IPS DF 6.9 (cell line): ENCODE measurements at regions not wholly inside any gene's neighbourhood (a gene's known extent, or its start where the extent isn't known, plus 50 kb on each side); places are given as distances from the start of the nearest gene placed in this dataset.
"Not testable (repeated sequence)": the region's sequence is repeated elsewhere in the genome, so short reads cannot be mapped to it uniquely, and the experiment has no call there.

Source experiments
- DNase-seq: peaks from one replicate; pipeline ENCODE4 v3.0.0-alpha.2; 2013; ENCODE audit warnings: low read depth, low spot score
- H3K27ac ChIP-seq: one replicate; pipeline ENCODE4 v1.5.1; 2013; ENCODE audit warnings: low read length, control low read depth
- H3K27me3 ChIP-seq: 2 replicates; pipeline ENCODE4 v1.6.1; 2013; ENCODE audit warnings: mild to moderate bottlenecking, low read length; ENCODE audit not compliant: control insufficient read depth, insufficient read depth
- H3K36me3 ChIP-seq: 2 replicates; pipeline ENCODE4 v1.6.1; 2013; ENCODE audit warnings: low read length; ENCODE audit not compliant: control insufficient read depth, insufficient read depth
- H3K4me1 ChIP-seq: 2 replicates; pipeline ENCODE4 v1.6.1; 2013; ENCODE audit warnings: low read length; ENCODE audit not compliant: control insufficient read depth, insufficient read depth
- H3K4me3 ChIP-seq: 2 replicates; pipeline ENCODE4 v1.5.1; 2013; ENCODE audit warnings: mild to moderate bottlenecking, low read length
- H3K9me3 ChIP-seq: 2 replicates; pipeline ENCODE4 v1.6.1; 2013; ENCODE audit warnings: low read length, inconsistent platforms; ENCODE audit not compliant: control insufficient read depth, insufficient read depth
- WGBS: extraction: QIAGEN DNeasy Blood & Tissue Kit; methylation state at CpG from one replicate; pipeline ENCODE4 v1.1.7; 2013; ENCODE audit warnings: mixed read lengths, missing lambda C conversion rate; ENCODE audit not compliant: insufficient read length, insufficient coverage; 5-methylcytosine and 5-hydroxymethylcytosine counted together

- not testable (repeated sequence) for H3K36me3 ChIP-seq, H3K27me3 ChIP-seq, H3K27ac ChIP-seq, H3K4me3 ChIP-seq, H3K4me1 ChIP-seq, DNase-seq
- peaks cover 15% of the 10 kb centered on the region for H3K9me3 ChIP-seq
- WGBS = no CpG with 5 or more reads among the region's 11 CpGs
Measured at GRCh38 chr14:105762262-105762661, 235.9 kb downstream of the TMEM121 start.

GRCh38 chr14:105764254-105764901, 238.0 kb downstream of the TMEM121 start:
- peaks cover 18% of the 10 kb centered on the region for H3K9me3 ChIP-seq
- H3K27ac ChIP-seq, H3K36me3 ChIP-seq, DNase-seq, H3K27me3 ChIP-seq, H3K4me3 ChIP-seq, H3K4me1 ChIP-seq: not testable (repeated sequence)
- no CpG with 5 or more reads among the region's 35 CpGs for WGBS

- peaks cover 19% of the 10 kb centered on the region for H3K9me3 ChIP-seq
- H3K4me1 ChIP-seq, DNase-seq, H3K27me3 ChIP-seq, H3K36me3 ChIP-seq, H3K4me3 ChIP-seq, H3K27ac ChIP-seq: not testable (repeated sequence)
- WGBS = no CpG with 5 or more reads among the region's 23 CpGs
Measured at GRCh38 chr14:105765072-105765825, 238.9 kb downstream of the TMEM121 start.

- Histone ChIP-seq H3K9me3 (peaks cover 16% of the 10 kb centered on the region), H3K4me1 (no peaks in the 10 kb centered on the region), H3K4me3 (no peak overlapping the region), H3K27me3 (no peaks in the 10 kb centered on the region), H3K27ac (no peak overlapping the region), H3K36me3 (no peaks in the 10 kb centered on the region)
- no CpG with 5 or more reads among the region's 9 CpGs for WGBS
- DNase-seq = no peak
Measured at GRCh38 chr14:105765893-105766614, 239.7 kb downstream of the TMEM121 start.

- no peak overlapping the region for H3K27ac ChIP-seq
- no CpG with 5 or more reads among the region's 7 CpGs for WGBS
- H3K4me3 ChIP-seq = no peak overlapping the region
- H3K4me1 ChIP-seq = no peaks in the 10 kb centered on the region
- H3K9me3 ChIP-seq = peaks cover 10% of the 10 kb centered on the region
- no peak for DNase-seq
- no peaks in the 10 kb centered on the region for H3K27me3 ChIP-seq
- H3K36me3 ChIP-seq = no peaks in the 10 kb centered on the region
Measured at GRCh38 chr14:105767315-105767714, 240.9 kb downstream of the TMEM121 start.

GRCh38 chr14:105768039-105768438, 241.7 kb downstream of the TMEM121 start:
- not testable (repeated sequence) for H3K9me3 ChIP-seq, H3K36me3 ChIP-seq, DNase-seq, H3K4me3 ChIP-seq, H3K4me1 ChIP-seq, H3K27me3 ChIP-seq, H3K27ac ChIP-seq
- WGBS = no CpG with 5 or more reads among the region's 17 CpGs

- H3K9me3 ChIP-seq = peaks cover 12% of the 10 kb centered on the region
- H3K27ac ChIP-seq, DNase-seq, H3K4me1 ChIP-seq, H3K4me3 ChIP-seq, H3K27me3 ChIP-seq, H3K36me3 ChIP-seq: not testable (repeated sequence)
- no CpG with 5 or more reads among the region's 35 CpGs for WGBS
Measured at GRCh38 chr14:105769061-105769730, 242.8 kb downstream of the TMEM121 start.

GRCh38 chr14:105770619-105771216, 244.3 kb downstream of the TMEM121 start:
- H3K9me3 ChIP-seq = peaks cover 14% of the 10 kb centered on the region
- no CpG with 5 or more reads among the region's 14 CpGs for WGBS

GRCh38 chr14:105771261-105772226, 245.2 kb downstream of the TMEM121 start:
- H3K9me3 ChIP-seq = peaks cover 14% of the 10 kb centered on the region
- H3K4me3 ChIP-seq, H3K27me3 ChIP-seq, DNase-seq, H3K4me1 ChIP-seq, H3K27ac ChIP-seq, H3K36me3 ChIP-seq: not testable (repeated sequence)
- no CpG with 5 or more reads among the region's 35 CpGs for WGBS

More at GRCh38 chr14:105770619-105771216, 244.3 kb downstream of the TMEM121 start:
- H3K27me3 ChIP-seq, H3K4me3 ChIP-seq, H3K36me3 ChIP-seq, DNase-seq, H3K27ac ChIP-seq, H3K4me1 ChIP-seq: not testable (repeated sequence)
